Motor neuron (in vitro differentiated cells): ENCODE measurements at regions not wholly inside any gene's neighbourhood (a gene's known extent, or its start where the extent isn't known, plus 50 kb on each side); places are given as distances from the start of the nearest gene placed in this dataset.

ENCODE experiments used
- ATAC-seq, 8 experiments: fragments of 200-7000 bp; cut with Tn5 transposase; replicated peaks in 6 of 8; 2 replicates each; pipeline ENCODE4 v1.8.0; 2021; ENCODE audit warnings: mild to moderate bottlenecking in 8 of 8, moderate library complexity in 8 of 8
- H3K27ac ChIP-seq, 2 donors: fragments of 250-450 bp; sonication (Bioruptor Pico); 2 replicates each; pipeline ENCODE4 v1.9.0; 2021; ENCODE audit warnings: antibody characterized with exemption in 2 of 2, mild to moderate bottlenecking in 2 of 2, moderate library complexity in 1 of 2
- H3K4me1 ChIP-seq, 2 donors: fragments of 250-450 bp; sonication (Bioruptor Pico); replicated peaks in 1 of 2; 2 replicates each; pipeline ENCODE4 v1.6.1; 2021; ENCODE audit warnings: antibody characterized with exemption in 2 of 2, mild to moderate bottlenecking in 2 of 2, moderate library complexity in 1 of 2
- H3K4me3 ChIP-seq, 5 donors: fragments of 250-450 bp; sonication (Bioruptor Pico); 2 replicates each; pipeline ENCODE4 v1.9.0; 2021; ENCODE audit warnings: antibody characterized with exemption in 5 of 5, mild to moderate bottlenecking in 5 of 5, moderate library complexity in 4 of 5
- WGBS, 10 experiments: fragments of 450-650 bp; shearing (Covaris generic); methylation state at CpG; one replicate each; pipeline ENCODE4 v1.0.0; 2022; 5-methylcytosine and 5-hydroxymethylcytosine counted together
- in situ Hi-C, 9 experiments: fragments of 400-800 bp; cut with MboI; loops; one replicate each; pipeline ENCODE4 v1.15.0; 2021; ENCODE audit warnings: low sequenced_read_pairs in 9 of 9, low pct_unique_long_range_greater_than_20kb in 2 of 9; ENCODE audit not compliant: unreplicated experiment in 9 of 9

DNA sequence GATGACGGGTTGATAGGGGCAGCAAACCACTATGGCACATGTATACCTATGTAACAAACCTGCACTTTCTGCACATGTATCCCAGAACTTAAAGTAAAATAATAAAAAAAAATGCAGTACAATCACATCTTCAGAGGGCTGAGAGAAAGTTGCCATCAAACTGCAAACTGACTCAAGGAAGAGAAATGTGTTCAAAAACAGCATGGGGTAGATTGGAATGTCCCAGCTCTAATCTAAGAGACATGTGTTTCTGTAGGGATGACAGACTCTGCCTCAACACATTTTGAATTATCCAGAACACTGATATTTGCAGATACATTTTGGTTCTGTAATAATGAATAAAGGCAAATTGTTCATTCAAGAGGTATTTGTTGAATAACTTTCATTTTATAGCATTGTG is 171.2 kb upstream of the RUNX1 start:
- no peak for ATAC-seq
- in situ Hi-C loops, result no loop called here
- Histone ChIP-seq H3K27ac (no peak overlapping the region), H3K4me1 (no peaks in the 10 kb centered on the region), H3K4me3 (no peak overlapping the region)
- WGBS, 10 experiments, result 67% methylated on average over 1 of the region's 1 CpG; no CpG with 5 or more reads in 9 of the 10 experiments

GRCh38 chr21:35219719-35220118 is 170.6 kb upstream of the RUNX1 start:
- no peak overlapping the region for H3K4me3 ChIP-seq
- in situ Hi-C loops, result no loop called here
- H3K27ac ChIP-seq, result no peak overlapping the region
- peak in 1 of 8 experiments; percentile 17 for ATAC-seq
- 71 to 100% (median 88%) methylated on average over 2 of the region's 2 CpGs; no CpG with 5 or more reads in 1 of the 10 experiments for WGBS, 10 experiments
- no peaks in the 10 kb centered on the region for H3K4me1 ChIP-seq

- Histone ChIP-seq H3K27ac (no peak overlapping the region), H3K4me1 (no peaks in the 10 kb centered on the region), H3K4me3 (no peak overlapping the region)
- no peak for ATAC-seq
- 49 to 86% (median 63%) methylated on average over 1 to 2 of the region's 2 CpGs for WGBS, 10 experiments
- in situ Hi-C loops, result no loop called here
Measured at GRCh38 chr21:35219291-35219690, 170.2 kb upstream of the RUNX1 start.

DNA sequence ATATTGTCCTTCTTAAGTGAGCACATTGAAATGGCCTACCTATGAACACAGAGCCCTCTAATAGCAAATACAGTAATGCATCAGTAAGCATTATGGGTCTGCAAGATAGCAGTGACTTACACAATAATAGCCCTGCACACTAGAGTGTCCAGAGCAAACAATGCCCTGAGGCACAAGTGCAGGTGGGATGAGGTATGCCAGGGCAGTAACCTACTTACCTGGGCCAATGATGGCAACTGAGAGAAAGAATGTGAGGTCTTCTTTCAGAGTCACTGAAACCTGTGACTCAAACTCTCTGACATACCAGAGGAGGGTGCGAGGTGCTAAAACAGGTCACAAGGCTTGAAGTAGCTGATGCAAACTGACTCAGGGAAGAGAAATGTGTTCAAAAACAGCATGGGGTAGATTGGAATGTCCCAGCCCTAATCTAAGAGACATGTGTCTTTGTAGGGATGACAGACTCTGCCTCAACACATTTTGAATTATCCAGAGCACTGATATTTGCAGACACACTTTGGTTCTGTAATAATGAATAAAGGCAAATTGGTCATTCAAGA is 168.5 kb upstream of the RUNX1 start:
- Histone ChIP-seq H3K4me3 (no peak overlapping the region), H3K27ac (no peak overlapping the region), H3K4me1 (no peaks in the 10 kb centered on the region)
- peak in 4 of 8 experiments; percentile 20 to 99 (median 78) for ATAC-seq
- in situ Hi-C loops, result no loop called here
- 20 to 100% (median 58%) methylated on average over 1 of the region's 1 CpG; no CpG with 5 or more reads in 4 of the 10 experiments for WGBS, 10 experiments

DNA sequence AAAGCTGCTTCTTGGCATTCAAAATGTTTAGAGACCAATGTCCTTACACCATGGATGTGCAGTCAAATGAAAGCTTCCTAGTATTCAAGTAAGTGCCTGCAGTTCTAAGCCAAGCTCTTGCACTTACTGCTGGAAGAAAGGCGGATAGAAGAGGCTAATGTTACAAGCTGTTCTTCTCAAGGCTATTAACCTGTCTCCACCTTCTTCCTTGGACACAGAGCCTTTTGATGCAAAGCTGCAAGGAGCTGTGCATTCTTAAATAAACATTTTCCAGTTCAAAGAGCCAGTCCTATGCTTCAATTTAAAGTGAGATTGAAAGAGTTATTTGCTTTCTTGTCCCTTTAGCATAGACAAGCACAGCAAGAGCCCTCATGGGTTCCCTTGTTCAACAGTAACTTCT is 167.9 kb upstream of the RUNX1 start:
- Histone ChIP-seq H3K4me1 (no peaks in the 10 kb centered on the region), H3K4me3 (no peak overlapping the region), H3K27ac (no peak overlapping the region)
- WGBS, 10 experiments, result 50 to 89% (median 63%) methylated on average over 1 of the region's 1 CpG; no CpG with 5 or more reads in 6 of the 10 experiments
- no peak for ATAC-seq
- in situ Hi-C loops, result no loop called here

GRCh38 chr21:35215870-35216269 is 166.8 kb upstream of the RUNX1 start:
- Histone ChIP-seq H3K4me3 (no peak overlapping the region), H3K4me1 (no peaks in the 10 kb centered on the region), H3K27ac (no peak overlapping the region)
- 33 to 100% (median 60%) methylated on average over 1 of the region's 1 CpG; no CpG with 5 or more reads in 6 of the 10 experiments for WGBS, 10 experiments
- ATAC-seq, result no peak
- in situ Hi-C loops, result no loop called here

GRCh38 chr21:35212393-35213127 is 163.5 kb upstream of the RUNX1 start:
- no peaks in the 10 kb centered on the region for H3K4me1 ChIP-seq
- no peak for ATAC-seq
- WGBS, 10 experiments, result 8 to 100% (median 79%) methylated on average over 1 to 3 of the region's 3 CpGs; no CpG with 5 or more reads in 1 of the 10 experiments
- in situ Hi-C loops, result no loop called here
- H3K4me3 ChIP-seq, result no peak overlapping the region
- no peak overlapping the region for H3K27ac ChIP-seq

GRCh38 chr21:35211782-35212181 is 162.7 kb upstream of the RUNX1 start:
- ATAC-seq, result no peak

DNA sequence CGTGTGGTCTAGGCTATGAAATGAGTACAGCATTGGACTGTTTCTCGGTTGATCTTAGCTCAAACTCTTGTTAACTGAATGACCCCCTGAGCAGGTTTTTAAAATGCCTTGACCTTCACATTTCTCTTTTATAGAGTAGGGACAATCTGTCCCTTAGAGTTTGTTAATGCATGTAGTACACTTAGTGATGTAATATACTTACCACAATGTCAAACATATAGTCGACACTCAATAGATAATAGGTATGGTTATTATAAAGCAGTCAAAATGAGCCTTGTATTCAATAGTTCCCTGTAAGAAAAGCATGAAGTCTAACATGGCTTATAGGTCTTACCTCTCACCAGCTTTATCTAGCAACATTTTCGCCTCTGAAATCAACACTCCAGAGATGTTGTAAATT is 161.0 kb upstream of the RUNX1 start:
- Histone ChIP-seq H3K27ac (no peak overlapping the region), H3K4me1 (peaks cover 2 to 13% of the 10 kb centered on the region in 2 donors), H3K4me3 (no peak overlapping the region)
- WGBS, 10 experiments, result 60 to 100% (median 89%) methylated on average over 1 to 3 of the region's 4 CpGs; no CpG with 5 or more reads in 2 of the 10 experiments
- in situ Hi-C loops, result no loop called here
- ATAC-seq, result no peak

More at GRCh38 chr21:35211782-35212181, 162.7 kb upstream of the RUNX1 start:
- Histone ChIP-seq H3K27ac (no peak overlapping the region), H3K4me3 (no peak overlapping the region), H3K4me1 (no peaks in the 10 kb centered on the region)
- in situ Hi-C loops, result no loop called here
- WGBS, 10 experiments, result 61 to 94% (median 72%) methylated on average over 1 to 6 of the region's 6 CpGs

- WGBS, 10 experiments, result 27 to 94% (median 83%) methylated on average over 1 to 6 of the region's 7 CpGs; no CpG with 5 or more reads in 1 of the 10 experiments
- H3K4me3 ChIP-seq, result no peak overlapping the region
- peaks cover 2 to 14% of the 10 kb centered on the region in 2 donors for H3K4me1 ChIP-seq
- in situ Hi-C loops, result no loop called here
- ATAC-seq, result peak in 1 of 8 experiments; percentile 9
- H3K27ac ChIP-seq, result no peak overlapping the region
Measured at GRCh38 chr21:35208810-35209517, 159.9 kb upstream of the RUNX1 start.

GRCh38 chr21:35208104-35208503 is 159.0 kb upstream of the RUNX1 start:
- no peak overlapping the region for H3K4me3 ChIP-seq
- WGBS, 10 experiments, result 14 to 95% (median 84%) methylated on average over 1 to 10 of the region's 10 CpGs
- no peak for ATAC-seq
- H3K27ac ChIP-seq, result no peak overlapping the region
- H3K4me1 ChIP-seq, result peaks cover 2 to 19% of the 10 kb centered on the region in 2 donors
- in situ Hi-C loops, result no loop called here

DNA sequence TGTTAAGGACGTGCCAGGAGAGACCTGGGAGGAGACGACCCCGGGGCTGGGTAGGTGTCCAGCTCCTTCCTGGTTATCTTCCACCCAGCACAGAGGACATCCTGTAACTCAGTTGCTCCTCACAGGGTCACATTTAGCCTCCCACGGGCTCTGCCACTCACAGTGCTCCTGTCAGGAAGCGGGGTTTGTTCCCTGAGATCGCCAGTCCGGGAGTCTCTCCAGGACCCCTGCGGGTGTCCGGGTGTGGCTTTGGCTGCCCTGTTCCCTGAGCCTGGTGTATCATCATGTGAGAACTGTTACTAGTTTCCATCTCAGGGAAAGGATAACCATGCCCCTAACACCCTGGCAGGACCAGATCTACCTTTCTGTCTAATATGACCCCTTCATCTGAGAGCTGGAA is 158.2 kb upstream of the RUNX1 start:
- no peak for ATAC-seq
- in situ Hi-C loops, result no loop called here
- H3K27ac ChIP-seq, result no peak overlapping the region
- H3K4me1 ChIP-seq, result peaks cover 2 to 23% of the 10 kb centered on the region in 2 donors
- 74 to 100% (median 100%) methylated on average over 1 to 5 of the region's 9 CpGs; no CpG with 5 or more reads in 7 of the 10 experiments for WGBS, 10 experiments
- H3K4me3 ChIP-seq, result no peak overlapping the region
